ENCODE measurements at regions not wholly inside any gene's neighbourhood (a gene's known extent, or its start where the extent isn't known, plus 50 kb on each side); places are given as distances from the start of the nearest gene placed in this dataset.

DNA sequence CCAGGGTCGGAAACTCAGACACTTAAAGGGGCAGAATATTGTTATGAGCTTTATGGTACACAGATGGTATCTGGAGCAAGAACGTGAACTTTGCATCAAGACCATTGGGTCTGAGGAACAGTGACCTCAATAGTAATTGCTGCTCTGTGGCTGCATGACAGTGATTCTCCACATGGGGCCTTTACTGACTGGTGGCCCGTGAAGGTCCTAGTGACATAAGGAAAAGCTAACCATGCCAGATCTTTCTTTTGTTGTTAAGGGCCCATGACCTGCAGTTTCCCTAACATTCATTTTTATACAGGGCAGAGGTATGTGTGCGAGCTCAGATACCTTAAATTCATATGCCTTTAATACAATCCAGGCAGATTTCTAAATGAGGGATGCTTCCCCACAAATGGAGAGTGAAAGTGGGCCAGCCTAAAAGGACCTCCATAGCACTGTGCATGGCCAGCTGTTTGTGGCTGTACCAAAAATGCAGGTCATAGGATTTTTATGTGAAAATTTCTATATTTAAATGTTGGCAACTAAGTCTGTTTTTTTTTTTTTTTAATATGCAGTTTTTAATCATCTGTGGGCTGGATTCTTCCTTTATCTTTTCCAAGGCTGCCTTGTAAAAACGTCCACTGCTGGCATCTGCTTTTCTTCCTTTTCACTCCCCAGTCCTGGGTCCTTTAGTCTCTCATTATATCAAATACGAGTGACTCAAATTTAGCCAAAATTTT lies 188.0 kb upstream of the IL12A start:
- CTCF ChIA-PET: interaction anchor here (0.6 to 1.0 kb wide), 3 partner anchors 34 to 205 kb away, joined by 3 to 6 read pairs (median 6); no protein-coding TSS in a partner anchor
- Histone ChIP-seq H3K9me3 (ENCODE audit: control insufficient read depth, insufficient read depth, low read depth, low read length) (no peaks in the 10 kb centered on the region), H3K27ac (ENCODE audit: extremely low read depth, low read depth, low read length) (no peak overlapping the region), H3K4me1 (ENCODE audit: control insufficient read depth, insufficient read depth, low read length) (peaks cover 32% of the 10 kb centered on the region), H3K36me3 (ENCODE audit: control insufficient read depth in 2 of 2, insufficient read depth in 1 of 2, low read length in 2 of 2) (no peaks in the 10 kb centered on the region), H3K4me3 (ENCODE audit: low read depth, low read length) (no peak overlapping the region)
- TF ChIP-seq ZNF18 (tag by site-specific recombination; IDR thresholded peaks at IDR 0.05) (no peak), ZNF529 (tag by site-specific recombination; IDR thresholded peaks at IDR 0.05; ENCODE audit: insufficient replicate concordance) (no peak), ZNF366 (tag by site-specific recombination; conservative IDR thresholded peaks at IDR 0.05) (no peak), IKZF3 (tag by site-specific recombination; IDR thresholded peaks at IDR 0.05) (no peak), ZNF623 (tag by site-specific recombination; IDR thresholded peaks at IDR 0.05) (no peak), ZBTB17 (tag by site-specific recombination; IDR thresholded peaks at IDR 0.05) (no peak), ZNF335 (tag by site-specific recombination; conservative IDR thresholded peaks at IDR 0.05) (peak; percentile 65), HOXD13 (CRISPR knock-in tag; IDR thresholded peaks at IDR 0.05; ENCODE audit: borderline replicate concordance) (no peak), MZF1 (tag by site-specific recombination; IDR thresholded peaks at IDR 0.05; ENCODE audit: borderline replicate concordance) (no peak), SP2 (tag by site-specific recombination; IDR thresholded peaks at IDR 0.05) (no peak), ZNF292 (tag by site-specific recombination; IDR thresholded peaks at IDR 0.05; ENCODE audit: borderline replicate concordance, low read depth) (no peak), HIC1 (tag by site-specific recombination; IDR thresholded peaks at IDR 0.05) (no peak), ZNF629 (tag by site-specific recombination; IDR thresholded peaks at IDR 0.05) (peak; percentile 54; the same call in 1 of the 2 replicates), ZNF555 (tag by site-specific recombination; conservative IDR thresholded peaks at IDR 0.05) (no peak), ZNF76 (tag by site-specific recombination; IDR thresholded peaks at IDR 0.05; ENCODE audit: borderline replicate concordance, low read depth) (no peak), SCRT1 (tag by site-specific recombination; IDR thresholded peaks at IDR 0.05; ENCODE audit: borderline replicate concordance) (no peak), ZNF114 (tag by site-specific recombination; IDR thresholded peaks at IDR 0.05) (no peak), ZFP41 (tag by site-specific recombination; IDR thresholded peaks at IDR 0.05; ENCODE audit: borderline replicate concordance) (no peak)
- TF ChIP-seq, protein P1, sequence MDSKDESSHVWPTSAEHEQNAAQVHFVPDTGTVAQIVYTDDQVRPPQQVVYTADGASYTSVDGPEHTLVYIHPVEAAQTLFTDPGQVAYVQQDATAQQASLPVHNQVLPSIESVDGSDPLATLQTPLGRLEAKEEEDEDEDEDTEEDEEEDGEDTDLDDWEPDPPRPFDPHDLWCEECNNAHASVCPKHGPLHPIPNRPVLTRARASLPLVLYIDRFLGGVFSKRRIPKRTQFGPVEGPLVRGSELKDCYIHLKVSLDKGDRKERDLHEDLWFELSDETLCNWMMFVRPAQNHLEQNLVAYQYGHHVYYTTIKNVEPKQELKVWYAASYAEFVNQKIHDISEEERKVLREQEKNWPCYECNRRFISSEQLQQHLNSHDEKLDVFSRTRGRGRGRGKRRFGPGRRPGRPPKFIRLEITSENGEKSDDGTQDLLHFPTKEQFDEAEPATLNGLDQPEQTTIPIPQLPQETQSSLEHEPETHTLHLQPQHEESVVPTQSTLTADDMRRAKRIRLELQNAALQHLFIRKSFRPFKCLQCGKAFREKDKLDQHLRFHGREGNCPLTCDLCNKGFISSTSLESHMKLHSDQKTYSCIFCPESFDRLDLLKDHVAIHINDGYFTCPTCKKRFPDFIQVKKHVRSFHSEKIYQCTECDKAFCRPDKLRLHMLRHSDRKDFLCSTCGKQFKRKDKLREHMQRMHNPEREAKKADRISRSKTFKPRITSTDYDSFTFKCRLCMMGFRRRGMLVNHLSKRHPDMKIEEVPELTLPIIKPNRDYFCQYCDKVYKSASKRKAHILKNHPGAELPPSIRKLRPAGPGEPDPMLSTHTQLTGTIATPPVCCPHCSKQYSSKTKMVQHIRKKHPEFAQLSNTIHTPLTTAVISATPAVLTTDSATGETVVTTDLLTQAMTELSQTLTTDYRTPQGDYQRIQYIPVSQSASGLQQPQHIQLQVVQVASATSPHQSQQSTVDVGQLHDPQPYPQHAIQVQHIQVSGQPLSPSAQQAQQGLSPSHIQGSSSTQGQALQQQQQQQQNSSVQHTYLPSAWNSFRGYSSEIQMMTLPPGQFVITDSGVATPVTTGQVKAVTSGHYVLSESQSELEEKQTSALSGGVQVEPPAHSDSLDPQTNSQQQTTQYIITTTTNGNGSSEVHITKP (tag by site-specific recombination; IDR thresholded peaks at IDR 0.05): peak; percentile 52
- TF ChIP-seq, protein P2, sequence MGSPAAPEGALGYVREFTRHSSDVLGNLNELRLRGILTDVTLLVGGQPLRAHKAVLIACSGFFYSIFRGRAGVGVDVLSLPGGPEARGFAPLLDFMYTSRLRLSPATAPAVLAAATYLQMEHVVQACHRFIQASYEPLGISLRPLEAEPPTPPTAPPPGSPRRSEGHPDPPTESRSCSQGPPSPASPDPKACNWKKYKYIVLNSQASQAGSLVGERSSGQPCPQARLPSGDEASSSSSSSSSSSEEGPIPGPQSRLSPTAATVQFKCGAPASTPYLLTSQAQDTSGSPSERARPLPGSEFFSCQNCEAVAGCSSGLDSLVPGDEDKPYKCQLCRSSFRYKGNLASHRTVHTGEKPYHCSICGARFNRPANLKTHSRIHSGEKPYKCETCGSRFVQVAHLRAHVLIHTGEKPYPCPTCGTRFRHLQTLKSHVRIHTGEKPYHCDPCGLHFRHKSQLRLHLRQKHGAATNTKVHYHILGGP (tag by site-specific recombination; IDR thresholded peaks at IDR 0.05): no peak
- POLR2A ChIA-PET: interaction anchor here (0.7 to 0.8 kb wide), 2 partner anchors 38 to 163 kb away, joined by 3 read pairs; no protein-coding TSS in a partner anchor

Measured in HEK293 (cell line).